WTC11 (cell line): ENCODE measurements at regions not wholly inside any gene's neighbourhood (a gene's known extent, or its start where the extent isn't known, plus 50 kb on each side); places are given as distances from the start of the nearest gene placed in this dataset.

Source experiments
- ATAC-seq: fragments of 200-7000 bp; cut with Tn5 transposase; 2 replicates; pipeline ENCODE4 v1.10.0; 2021; ENCODE audit warnings: mild to moderate bottlenecking, moderate library complexity
- CTCF ChIA-PET: fragments of 300-600 bp; sonication (Branson Sonifier 250); formaldehyde crosslinking; loops from one replicate; lab custom pipeline; 2021; ENCODE audit warnings: antibody characterized with exemption; lab: Charles Lee
- POLR2A ChIA-PET: fragments of 350-600 bp; sonication (Branson Sonifier 250); formaldehyde crosslinking; loops from one replicate; lab custom pipeline; 2021; ENCODE audit warnings: antibody characterized with exemption; lab: Charles Lee
- DNase-seq: peaks from one replicate; pipeline ENCODE4 v3.0.0; 2021; ENCODE audit warnings: low spot score
- H3K27ac Mint-ChIP-seq: 2 replicates; pipeline ENCODE4 v1.8.0; 2021; ENCODE audit warnings: mixed read lengths
- H3K27me3 Mint-ChIP-seq: 2 replicates; pipeline ENCODE4 v1.8.0; 2021; ENCODE audit warnings: low read depth, mild to moderate bottlenecking, moderate library complexity, mixed read lengths
- H3K36me3 Mint-ChIP-seq: 2 replicates; pipeline ENCODE4 v1.8.0; 2021; ENCODE audit warnings: mixed read lengths
- H3K4me1 Mint-ChIP-seq: 2 replicates; pipeline ENCODE4 v1.8.0; 2022; ENCODE audit warnings: mixed read lengths
- H3K4me3 Mint-ChIP-seq: 2 replicates; pipeline ENCODE4 v1.8.0; 2021; ENCODE audit warnings: mild to moderate bottlenecking, moderate library complexity, mixed read lengths
- H3K9me3 Mint-ChIP-seq: 2 replicates; pipeline ENCODE4 v1.8.0; 2021; ENCODE audit warnings: mixed read lengths
- CBFB ChIP-seq: sonication (generic); formaldehyde crosslinking; IDR thresholded peaks from 2 replicates; pipeline ENCODE4 v1.8.1; 2022; ENCODE audit warnings: mild to moderate bottlenecking, low read depth, missing genetic modification reagents
- ELF4 ChIP-seq: sonication (generic); formaldehyde crosslinking; IDR thresholded peaks from 2 replicates; pipeline ENCODE4 v1.8.1; 2022; ENCODE audit warnings: low read depth, mild to moderate bottlenecking, moderate library complexity, missing genetic modification reagents
- FOXJ3 ChIP-seq: sonication (generic); formaldehyde crosslinking; IDR thresholded peaks from 2 replicates; pipeline ENCODE4 v1.9.0; 2021; ENCODE audit warnings: missing genetic modification reagents, mild to moderate bottlenecking, borderline replicate concordance
- IRF2 ChIP-seq: sonication (generic); formaldehyde crosslinking; IDR thresholded peaks from 2 replicates; pipeline ENCODE4 v1.8.0; 2022; ENCODE audit warnings: low read depth, missing genetic modification reagents, borderline replicate concordance
- MYBL2 ChIP-seq: sonication (generic); formaldehyde crosslinking; IDR thresholded peaks from 2 replicates; pipeline ENCODE4 v1.8.1; 2023; ENCODE audit warnings: mild to moderate bottlenecking, moderate library complexity, missing genetic modification reagents
- NFE2L1 ChIP-seq: sonication (generic); formaldehyde crosslinking; IDR thresholded peaks from 2 replicates; pipeline ENCODE4 v1.8.1; 2023; ENCODE audit warnings: missing genetic modification reagents
- NR2C2 ChIP-seq: sonication (generic); formaldehyde crosslinking; IDR thresholded peaks from 2 replicates; pipeline ENCODE4 v1.8.0; 2022; ENCODE audit warnings: mild to moderate bottlenecking, missing genetic modification reagents
- OVOL2 ChIP-seq: fragments of 250-450 bp; sonication (Bioruptor Pico); IDR thresholded peaks from 2 replicates; pipeline ENCODE4 v1.9.0; 2021; ENCODE audit warnings: mild to moderate bottlenecking, borderline replicate concordance
- PRDM15 ChIP-seq: sonication (generic); formaldehyde crosslinking; IDR thresholded peaks from 2 replicates; pipeline ENCODE4 v1.8.0; 2022; ENCODE audit warnings: missing genetic modification reagents
- SP1 ChIP-seq: sonication (generic); formaldehyde crosslinking; conservative IDR thresholded peaks from 2 replicates; pipeline ENCODE4 v1.8.1; 2022; ENCODE audit warnings: missing genetic modification reagents
- ZBTB43 ChIP-seq: sonication (generic); formaldehyde crosslinking; IDR thresholded peaks from 2 replicates; pipeline ENCODE4 v1.8.1; 2023; ENCODE audit warnings: mild to moderate bottlenecking, missing genetic modification reagents
- ZMAT4 ChIP-seq: fragments of 250-450 bp; sonication (Bioruptor Pico); IDR thresholded peaks from 2 replicates; pipeline ENCODE4 v1.9.0; 2021; ENCODE audit warnings: mild to moderate bottlenecking
- ZNF138 ChIP-seq: sonication (generic); formaldehyde crosslinking; conservative IDR thresholded peaks from 2 replicates; pipeline ENCODE4 v1.8.1; 2022; ENCODE audit warnings: mild to moderate bottlenecking, moderate library complexity, missing genetic modification reagents
- ZNF317 ChIP-seq: sonication (generic); formaldehyde crosslinking; IDR thresholded peaks from 2 replicates; pipeline ENCODE4 v1.8.1; 2023; ENCODE audit warnings: low read depth, mild to moderate bottlenecking, moderate library complexity, missing genetic modification reagents, borderline replicate concordance
- TF ChIP-seq, protein P1 (sequence below): fragments of 250-450 bp; sonication (Bioruptor Pico); IDR thresholded peaks from 2 replicates; pipeline ENCODE4 v1.8.0; 2021; ENCODE audit warnings: mild to moderate bottlenecking
- TF ChIP-seq, protein P2 (sequence below): fragments of 250-450 bp; sonication (Bioruptor Pico); conservative IDR thresholded peaks from 2 replicates; pipeline ENCODE4 v1.9.0; 2021; ENCODE audit warnings: mild to moderate bottlenecking
- TF ChIP-seq, protein P3 (sequence below): sonication (generic); formaldehyde crosslinking; IDR thresholded peaks from 2 replicates; pipeline ENCODE4 v1.8.0; 2022; ENCODE audit warnings: mild to moderate bottlenecking, missing genetic modification reagents
- TF ChIP-seq, protein P4 (sequence below): sonication (generic); formaldehyde crosslinking; IDR thresholded peaks from 2 replicates; pipeline ENCODE4 v1.8.0; 2023; ENCODE audit warnings: missing genetic modification reagents, mild to moderate bottlenecking, borderline replicate concordance

DNA sequence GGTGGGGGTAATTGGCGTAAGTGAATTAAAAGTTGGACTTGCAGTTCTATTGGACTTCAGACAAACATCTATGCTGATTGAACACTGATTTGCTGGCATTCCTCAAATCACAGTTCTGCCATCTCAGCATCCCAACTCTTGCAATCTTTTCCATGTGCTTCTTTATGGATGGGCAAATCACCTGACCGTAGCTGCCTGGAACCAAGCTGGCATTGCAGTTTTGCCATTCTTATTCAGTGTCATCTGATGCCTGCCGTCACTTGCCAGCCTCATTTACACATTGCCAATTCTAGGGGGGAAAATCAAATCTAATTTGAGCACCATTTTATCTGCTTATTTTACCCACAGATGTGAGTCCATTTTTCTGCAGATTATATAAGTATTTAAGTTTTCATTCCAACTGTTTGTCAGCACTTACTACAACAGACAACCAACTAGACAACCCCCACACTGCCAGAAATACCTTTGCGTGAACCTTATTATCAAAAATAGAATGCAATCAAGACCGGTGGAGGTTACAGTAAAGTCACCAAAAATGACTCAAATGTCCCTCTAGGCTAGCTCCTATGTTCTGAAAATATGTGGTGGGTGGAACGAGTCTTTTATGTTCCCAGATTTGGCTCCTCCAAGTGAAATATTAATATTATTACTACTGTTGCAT, 172.3 kb upstream of the CTBP2 start:
- CTCF ChIA-PET: no interaction called here
- ATAC-seq (no peak), DNase-seq (no peak)
- H3K4me1 Mint-ChIP-seq: no peaks in the 10 kb centered on the region
- no peaks in the 10 kb centered on the region for H3K36me3 Mint-ChIP-seq
- H3K9me3 Mint-ChIP-seq: peaks cover 5% of the 10 kb centered on the region; the same call in 1 of the 2 replicates
- H3K27ac Mint-ChIP-seq: no peak overlapping the region
- no peak overlapping the region for H3K4me3 Mint-ChIP-seq
- POLR2A ChIA-PET: no interaction called here
- no peak for TF ChIP-seq FOXJ3 (CRISPR knock-in tag)
- no peak for TF ChIP-seq CBFB (CRISPR knock-in tag)
- no peak for TF ChIP-seq SP1 (CRISPR knock-in tag)
- no peak for TF ChIP-seq ZNF138
- TF ChIP-seq ZBTB43: no peak
- TF ChIP-seq, protein P1, sequence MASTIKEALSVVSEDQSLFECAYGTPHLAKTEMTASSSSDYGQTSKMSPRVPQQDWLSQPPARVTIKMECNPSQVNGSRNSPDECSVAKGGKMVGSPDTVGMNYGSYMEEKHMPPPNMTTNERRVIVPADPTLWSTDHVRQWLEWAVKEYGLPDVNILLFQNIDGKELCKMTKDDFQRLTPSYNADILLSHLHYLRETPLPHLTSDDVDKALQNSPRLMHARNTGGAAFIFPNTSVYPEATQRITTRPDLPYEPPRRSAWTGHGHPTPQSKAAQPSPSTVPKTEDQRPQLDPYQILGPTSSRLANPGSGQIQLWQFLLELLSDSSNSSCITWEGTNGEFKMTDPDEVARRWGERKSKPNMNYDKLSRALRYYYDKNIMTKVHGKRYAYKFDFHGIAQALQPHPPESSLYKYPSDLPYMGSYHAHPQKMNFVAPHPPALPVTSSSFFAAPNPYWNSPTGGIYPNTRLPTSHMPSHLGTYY (CRISPR knock-in tag): no peak
- TF ChIP-seq NFE2L1: no peak
- TF ChIP-seq PRDM15: no peak
- TF ChIP-seq NR2C2: no peak
- no peak for TF ChIP-seq ZMAT4 (CRISPR knock-in tag)
- TF ChIP-seq, protein P2, sequence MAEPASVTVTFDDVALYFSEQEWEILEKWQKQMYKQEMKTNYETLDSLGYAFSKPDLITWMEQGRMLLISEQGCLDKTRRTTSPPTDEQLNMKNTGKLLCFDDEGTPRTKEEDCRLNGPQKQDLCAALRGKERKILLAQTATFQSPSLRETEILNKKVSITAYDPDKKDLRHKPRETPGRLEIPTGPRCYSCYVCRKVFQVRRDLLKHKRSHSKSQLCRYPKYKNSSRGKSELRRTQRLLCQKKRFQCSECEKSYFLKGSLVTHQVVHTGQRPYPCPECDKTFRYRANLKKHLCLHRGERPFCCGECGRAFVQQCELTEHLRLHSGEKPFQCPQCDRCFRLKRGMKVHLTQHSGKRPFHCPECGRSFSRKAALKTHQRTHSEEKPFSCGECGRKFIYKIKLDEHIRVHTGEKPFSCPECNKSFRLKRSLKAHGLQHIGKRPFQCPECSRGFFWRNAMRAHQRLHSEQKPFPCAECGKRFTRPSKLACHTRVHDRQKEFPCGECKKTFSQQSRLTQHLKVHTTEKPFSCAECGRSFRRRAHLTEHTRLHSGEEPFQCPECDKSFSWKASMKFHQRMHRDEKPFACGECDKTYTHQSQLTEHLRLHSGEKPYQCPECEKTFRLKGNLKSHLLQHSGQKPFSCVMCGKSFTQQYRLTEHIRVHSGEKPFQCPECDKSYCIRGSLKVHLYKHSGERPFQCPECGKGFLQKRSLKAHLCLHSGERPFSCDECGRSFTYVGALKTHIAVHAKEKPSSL: no peak
- TF ChIP-seq IRF2 (CRISPR knock-in tag): no peak
- TF ChIP-seq ZNF317 (CRISPR knock-in tag): no peak
- TF ChIP-seq, protein P3, sequence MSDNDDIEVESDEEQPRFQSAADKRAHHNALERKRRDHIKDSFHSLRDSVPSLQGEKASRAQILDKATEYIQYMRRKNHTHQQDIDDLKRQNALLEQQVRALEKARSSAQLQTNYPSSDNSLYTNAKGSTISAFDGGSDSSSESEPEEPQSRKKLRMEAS: no peak
- no peak for TF ChIP-seq ELF4 (CRISPR knock-in tag)
- TF ChIP-seq, protein P4, sequence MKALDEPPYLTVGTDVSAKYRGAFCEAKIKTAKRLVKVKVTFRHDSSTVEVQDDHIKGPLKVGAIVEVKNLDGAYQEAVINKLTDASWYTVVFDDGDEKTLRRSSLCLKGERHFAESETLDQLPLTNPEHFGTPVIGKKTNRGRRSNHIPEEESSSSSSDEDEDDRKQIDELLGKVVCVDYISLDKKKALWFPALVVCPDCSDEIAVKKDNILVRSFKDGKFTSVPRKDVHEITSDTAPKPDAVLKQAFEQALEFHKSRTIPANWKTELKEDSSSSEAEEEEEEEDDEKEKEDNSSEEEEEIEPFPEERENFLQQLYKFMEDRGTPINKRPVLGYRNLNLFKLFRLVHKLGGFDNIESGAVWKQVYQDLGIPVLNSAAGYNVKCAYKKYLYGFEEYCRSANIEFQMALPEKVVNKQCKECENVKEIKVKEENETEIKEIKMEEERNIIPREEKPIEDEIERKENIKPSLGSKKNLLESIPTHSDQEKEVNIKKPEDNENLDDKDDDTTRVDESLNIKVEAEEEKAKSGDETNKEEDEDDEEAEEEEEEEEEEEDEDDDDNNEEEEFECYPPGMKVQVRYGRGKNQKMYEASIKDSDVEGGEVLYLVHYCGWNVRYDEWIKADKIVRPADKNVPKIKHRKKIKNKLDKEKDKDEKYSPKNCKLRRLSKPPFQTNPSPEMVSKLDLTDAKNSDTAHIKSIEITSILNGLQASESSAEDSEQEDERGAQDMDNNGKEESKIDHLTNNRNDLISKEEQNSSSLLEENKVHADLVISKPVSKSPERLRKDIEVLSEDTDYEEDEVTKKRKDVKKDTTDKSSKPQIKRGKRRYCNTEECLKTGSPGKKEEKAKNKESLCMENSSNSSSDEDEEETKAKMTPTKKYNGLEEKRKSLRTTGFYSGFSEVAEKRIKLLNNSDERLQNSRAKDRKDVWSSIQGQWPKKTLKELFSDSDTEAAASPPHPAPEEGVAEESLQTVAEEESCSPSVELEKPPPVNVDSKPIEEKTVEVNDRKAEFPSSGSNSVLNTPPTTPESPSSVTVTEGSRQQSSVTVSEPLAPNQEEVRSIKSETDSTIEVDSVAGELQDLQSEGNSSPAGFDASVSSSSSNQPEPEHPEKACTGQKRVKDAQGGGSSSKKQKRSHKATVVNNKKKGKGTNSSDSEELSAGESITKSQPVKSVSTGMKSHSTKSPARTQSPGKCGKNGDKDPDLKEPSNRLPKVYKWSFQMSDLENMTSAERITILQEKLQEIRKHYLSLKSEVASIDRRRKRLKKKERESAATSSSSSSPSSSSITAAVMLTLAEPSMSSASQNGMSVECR (CRISPR knock-in tag): no peak
- no peak for TF ChIP-seq MYBL2 (CRISPR knock-in tag)
- no peak for TF ChIP-seq OVOL2 (CRISPR knock-in tag)
- TF ChIP-seq, all 79 proteins: peak for 0
- peaks cover 4% of the 10 kb centered on the region for H3K27me3 Mint-ChIP-seq
